ENCODE measurements at regions not wholly inside any gene's neighbourhood (a gene's known extent, or its start where the extent isn't known, plus 50 kb on each side); places are given as distances from the start of the nearest gene placed in this dataset.

DNA sequence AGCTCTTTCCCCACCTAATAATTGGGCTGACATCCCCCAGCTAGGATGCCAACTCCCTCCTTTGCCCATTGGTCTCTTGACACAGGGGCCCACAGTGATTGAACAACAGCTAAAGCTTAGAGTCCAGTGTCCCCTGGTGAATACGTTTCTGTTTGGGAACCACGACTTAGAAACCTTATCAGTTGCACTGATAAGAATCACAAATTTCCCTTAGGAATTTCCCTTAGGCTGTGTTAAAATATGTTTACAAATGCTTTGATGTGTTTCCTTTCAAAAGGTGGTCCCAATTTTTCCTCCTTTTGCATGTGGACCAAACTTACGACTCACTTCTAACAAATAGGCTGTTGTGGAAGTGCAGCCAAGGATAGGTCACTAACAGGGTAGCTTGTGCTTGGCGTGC is 126.0 kb upstream of the INHBA start:
- TF ChIP-seq, protein P1, sequence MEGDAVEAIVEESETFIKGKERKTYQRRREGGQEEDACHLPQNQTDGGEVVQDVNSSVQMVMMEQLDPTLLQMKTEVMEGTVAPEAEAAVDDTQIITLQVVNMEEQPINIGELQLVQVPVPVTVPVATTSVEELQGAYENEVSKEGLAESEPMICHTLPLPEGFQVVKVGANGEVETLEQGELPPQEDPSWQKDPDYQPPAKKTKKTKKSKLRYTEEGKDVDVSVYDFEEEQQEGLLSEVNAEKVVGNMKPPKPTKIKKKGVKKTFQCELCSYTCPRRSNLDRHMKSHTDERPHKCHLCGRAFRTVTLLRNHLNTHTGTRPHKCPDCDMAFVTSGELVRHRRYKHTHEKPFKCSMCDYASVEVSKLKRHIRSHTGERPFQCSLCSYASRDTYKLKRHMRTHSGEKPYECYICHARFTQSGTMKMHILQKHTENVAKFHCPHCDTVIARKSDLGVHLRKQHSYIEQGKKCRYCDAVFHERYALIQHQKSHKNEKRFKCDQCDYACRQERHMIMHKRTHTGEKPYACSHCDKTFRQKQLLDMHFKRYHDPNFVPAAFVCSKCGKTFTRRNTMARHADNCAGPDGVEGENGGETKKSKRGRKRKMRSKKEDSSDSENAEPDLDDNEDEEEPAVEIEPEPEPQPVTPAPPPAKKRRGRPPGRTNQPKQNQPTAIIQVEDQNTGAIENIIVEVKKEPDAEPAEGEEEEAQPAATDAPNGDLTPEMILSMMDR (optimal IDR thresholded peaks at IDR 0.05 in 1 of 3, IDR thresholded peaks at IDR 0.05 in 1 of 3, conservative IDR thresholded peaks at IDR 0.05 in 1 of 3; ENCODE audit: extremely low read depth in 1 of 3, insufficient read depth in 2 of 3, low read length in 3 of 3): no peak
- TF ChIP-seq EZH2 (IDR thresholded peaks at IDR 0.05; ENCODE audit: low read length): no peak

Data from keratinocyte (primary cell).